ENCODE measurements at regions not wholly inside any gene's neighbourhood (a gene's known extent, or its start where the extent isn't known, plus 50 kb on each side); places are given as distances from the start of the nearest gene placed in this dataset.

DNA sequence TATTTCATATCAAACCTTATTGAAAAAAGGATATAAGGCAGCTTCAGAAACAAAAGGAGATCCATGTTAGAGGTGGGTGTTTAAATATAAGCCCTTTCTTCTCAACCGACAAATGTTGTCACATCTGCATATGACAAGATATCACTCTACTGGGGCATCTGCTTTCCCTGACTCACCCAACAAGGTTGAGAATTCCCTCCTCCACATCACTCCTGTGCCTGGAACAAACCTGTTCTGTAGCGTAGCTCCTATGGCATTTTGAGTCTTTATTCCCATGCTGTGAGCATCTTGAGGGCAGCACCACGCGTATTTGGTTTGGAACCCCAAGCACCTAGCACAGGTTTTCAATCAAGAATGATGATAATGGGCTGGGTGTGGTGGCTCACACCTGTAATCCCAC, 59.4 kb upstream of the ZFHX3 start:
- TF ChIP-seq POLR2A (IDR thresholded peaks at IDR 0.05; ENCODE audit: low read depth): no peak
- no peak for TF ChIP-seq CTCF (IDR thresholded peaks at IDR 0.05)
- TF ChIP-seq EP300 (IDR thresholded peaks at IDR 0.05): no peak
- no peak for TF ChIP-seq POLR2AphosphoS5 (IDR thresholded peaks at IDR 0.05)
